Stimulated activated CD4-positive, alpha-beta T cell treated with anti-CD3 and anti-CD28 coated beads, Interleukin-4, amount 100 ng/mL, for 48 hours (primary cell): ENCODE measurements at regions not wholly inside any gene's neighbourhood (a gene's known extent, or its start where the extent isn't known, plus 50 kb on each side); places are given as distances from the start of the nearest gene placed in this dataset.

Experiments
- DNase-seq, 2 donors: peaks; one replicate each; pipeline ENCODE4 v3.0.0-alpha.2; 2020; ENCODE audit warnings: low read depth in 2 of 2

DNA sequence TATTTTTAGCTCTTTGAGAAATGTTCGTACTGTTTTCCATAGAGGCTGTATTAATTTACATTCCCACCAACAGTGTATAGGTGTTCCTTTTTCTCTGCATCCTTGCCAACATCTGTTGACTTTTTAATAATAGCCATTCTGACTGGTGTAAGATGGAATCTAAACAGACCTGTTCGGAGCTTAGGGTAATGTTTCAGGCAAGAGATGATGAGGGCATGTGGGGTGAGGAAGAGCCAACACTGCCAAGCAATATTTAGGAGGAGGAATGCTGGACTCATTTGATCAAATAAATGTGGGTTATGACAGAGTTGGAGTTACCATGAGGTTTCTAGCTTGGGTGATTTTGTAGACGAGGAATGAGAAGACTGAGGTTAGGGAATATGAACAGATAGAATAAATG, 382.9 kb downstream of the KLF12 start:
- no peak for DNase-seq

- DNase-seq = no peak
These were observed 385.8 kb downstream of the KLF12 start for GRCh38 chr13:73748404-73748803.

DNA sequence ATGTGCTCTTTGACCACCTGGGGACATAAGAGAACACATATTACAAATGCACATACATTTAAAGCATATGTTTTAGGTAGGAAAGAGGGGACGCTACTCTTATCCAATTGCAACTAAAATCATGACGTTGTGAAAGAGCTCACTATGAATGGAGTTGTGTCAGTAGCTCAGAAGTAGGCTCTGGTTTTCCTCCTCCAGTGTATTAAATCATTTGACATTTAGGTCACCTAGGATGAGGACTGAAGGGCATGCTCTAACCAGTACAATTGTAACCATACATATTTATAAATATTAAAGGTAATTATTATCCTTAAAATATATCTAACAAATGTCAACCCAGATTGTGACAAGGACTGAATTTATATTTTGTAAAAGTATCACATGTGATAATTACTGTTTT, 389.0 kb downstream of the KLF12 start:
- DNase-seq = no peak

DNA sequence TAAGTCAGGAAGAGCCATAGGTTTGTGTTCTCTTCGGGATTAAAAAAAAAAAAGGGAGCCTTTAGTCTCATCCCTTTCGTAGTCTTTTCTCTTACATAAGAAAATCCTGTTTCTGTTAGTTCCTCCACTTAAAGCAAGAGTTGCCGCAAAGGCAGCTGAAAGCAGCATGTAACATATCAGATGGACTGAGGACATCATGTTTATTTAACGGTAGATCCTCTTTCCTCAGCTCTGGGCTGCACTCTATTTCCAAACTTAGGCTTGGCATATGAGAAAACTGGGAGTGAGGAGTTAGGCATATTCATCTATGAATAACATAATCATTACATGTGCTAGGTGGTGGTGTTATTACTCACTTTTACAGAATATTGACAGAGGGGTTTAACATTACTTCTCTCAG, 391.2 kb downstream of the KLF12 start:
- DNase-seq = no peak

GRCh38 chr13:73741742-73742141, 392.5 kb downstream of the KLF12 start:
- DNase-seq = no peak

DNA sequence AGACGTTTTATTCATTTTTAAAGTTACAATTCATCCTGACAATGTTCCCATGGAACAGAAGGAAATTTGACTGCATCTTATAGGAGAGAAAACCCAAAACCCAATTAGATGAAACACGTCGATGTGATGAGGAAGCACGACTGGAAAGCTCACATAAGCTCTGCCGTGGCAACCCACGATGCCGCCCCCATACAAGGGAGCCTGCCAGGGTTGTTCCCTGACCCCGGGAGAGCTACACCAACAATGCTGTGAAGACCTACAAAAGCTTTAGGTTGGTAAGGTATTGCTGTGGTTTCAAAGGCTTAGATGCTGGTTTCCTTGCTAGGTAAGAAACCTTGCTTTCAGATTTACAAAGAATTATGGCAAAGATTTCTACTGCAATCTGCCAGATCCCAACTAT, 393.1 kb downstream of the KLF12 start:
- no peak for DNase-seq

DNA sequence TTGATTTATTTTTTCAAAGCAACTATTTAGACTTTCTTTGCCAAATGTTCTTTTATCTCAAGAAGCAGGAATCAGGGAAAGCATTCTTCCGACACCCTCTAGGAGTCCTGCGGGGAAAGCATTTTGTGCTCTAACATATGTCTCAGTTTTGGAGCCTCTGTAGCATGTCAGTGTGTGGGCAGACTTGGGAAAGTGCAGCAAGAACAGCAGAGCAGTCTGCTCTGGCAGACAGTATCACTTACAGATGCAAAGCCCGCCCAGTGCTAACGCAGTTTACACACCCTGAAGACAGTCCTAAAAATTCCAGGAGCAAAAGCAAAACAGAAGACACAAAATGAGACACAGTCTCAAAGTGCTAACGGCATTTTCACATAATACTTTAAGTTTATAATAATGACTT, 393.5 kb downstream of the KLF12 start:
- DNase-seq = no peak

DNA sequence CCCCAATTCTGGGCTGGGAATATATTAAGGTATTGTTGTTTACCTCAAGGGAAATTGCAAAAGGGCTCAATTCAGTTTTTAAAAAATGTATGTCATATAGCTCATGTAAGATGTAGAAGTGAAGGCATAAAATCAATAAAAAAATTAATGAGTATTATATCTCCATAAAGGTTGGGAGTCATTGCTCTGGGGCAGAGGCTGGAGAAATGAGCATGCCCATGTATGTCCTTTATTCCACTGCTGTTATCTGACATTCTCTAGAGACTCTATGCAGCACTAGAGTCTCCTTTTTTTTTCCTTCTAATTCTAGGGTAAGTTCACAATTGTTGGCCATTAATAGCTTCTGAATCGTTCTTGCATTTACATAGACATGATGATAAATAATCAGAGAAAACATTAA, 394.8 kb downstream of the KLF12 start:
- DNase-seq = no peak

- no peak for DNase-seq
These were observed 395.6 kb downstream of the KLF12 start for GRCh38 chr13:73738626-73739025.

DNA sequence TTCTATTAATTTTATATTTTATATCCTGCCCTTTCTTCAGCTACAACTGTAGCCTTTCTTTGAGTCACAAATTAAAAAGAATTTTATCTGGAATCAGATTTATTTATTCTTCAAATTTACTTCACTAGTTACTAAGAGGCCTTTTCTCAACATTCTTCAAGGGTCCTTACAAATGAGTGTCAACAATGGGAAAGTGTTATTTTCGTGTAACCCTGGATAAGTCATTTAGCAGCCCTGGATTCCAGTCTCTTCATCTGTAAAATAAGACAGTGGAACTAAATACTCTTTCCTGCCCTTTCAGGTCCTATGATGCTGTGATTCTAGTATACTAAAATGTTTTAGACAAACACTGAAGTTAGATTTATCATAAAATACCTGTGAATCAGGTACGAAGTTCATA, 397.0 kb downstream of the KLF12 start:
- DNase-seq = no peak

DNA sequence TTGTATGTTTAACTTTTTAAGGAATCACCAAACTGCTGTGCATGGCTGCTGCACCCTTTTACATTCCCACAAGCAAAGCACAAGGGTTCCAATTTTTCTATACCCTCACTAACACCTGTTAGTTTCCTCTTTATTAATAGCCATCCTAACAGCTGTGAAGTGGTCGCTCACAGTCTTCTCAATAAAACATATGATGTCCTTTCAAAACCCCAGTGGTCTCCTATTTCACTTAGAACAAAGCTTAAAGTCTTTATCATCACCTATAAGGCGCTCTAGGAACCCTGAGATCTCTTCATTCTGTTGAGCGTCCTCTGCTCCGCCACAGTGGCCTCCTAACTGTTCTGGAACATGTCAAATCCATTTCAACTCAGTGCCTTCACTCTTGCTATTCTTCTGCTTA, 400.5 kb downstream of the KLF12 start:
- DNase-seq = no peak

- no peak for DNase-seq
These were observed 401.9 kb downstream of the KLF12 start for GRCh38 chr13:73732350-73732749.

GRCh38 chr13:73731564-73731963, 402.6 kb downstream of the KLF12 start:
- no peak for DNase-seq

DNA sequence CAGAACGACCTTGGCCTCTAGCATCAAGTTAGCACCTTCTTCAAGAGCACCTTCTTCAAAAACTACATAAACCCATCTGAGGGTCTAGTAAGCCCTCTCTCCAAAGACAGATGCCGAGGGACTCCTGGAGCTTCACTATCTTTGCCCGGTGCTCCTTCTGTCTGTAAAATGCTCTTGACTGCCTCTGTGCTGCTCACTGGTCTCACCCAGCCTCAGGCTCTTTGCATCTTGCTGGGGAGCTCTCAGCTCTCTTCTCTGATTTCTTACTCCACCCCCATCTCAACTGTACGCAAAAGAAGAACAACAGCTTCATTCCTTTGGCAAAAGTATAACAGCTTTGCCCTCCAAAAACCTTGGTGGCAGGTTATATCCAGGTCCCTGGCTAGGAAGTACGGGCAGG, 404.2 kb downstream of the KLF12 start:
- no peak for DNase-seq

DNA sequence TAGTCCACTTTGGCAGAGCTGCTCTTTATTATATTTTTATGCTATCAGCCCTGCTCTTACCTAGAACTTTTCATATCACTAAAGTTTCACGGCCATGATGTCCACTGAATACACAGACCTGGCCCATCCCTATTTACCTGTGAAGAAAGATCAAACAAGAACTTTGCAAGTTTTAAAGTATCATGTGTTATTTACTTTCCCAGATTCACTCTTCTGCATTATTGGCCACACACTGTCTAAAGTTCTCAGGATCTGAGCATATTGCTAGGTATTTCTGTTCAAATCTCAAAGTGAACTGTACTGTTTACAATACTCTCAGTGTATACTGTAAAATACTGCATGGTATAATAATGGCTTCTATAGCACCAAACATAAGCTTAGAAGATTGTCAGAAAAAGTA, 405.2 kb downstream of the KLF12 start:
- no peak for DNase-seq

GRCh38 chr13:73722120-73722519, 412.1 kb downstream of the KLF12 start:
- DNase-seq = no peak

- DNase-seq = no peak
These were observed 412.6 kb downstream of the KLF12 start for GRCh38 chr13:73721571-73721970.

DNA sequence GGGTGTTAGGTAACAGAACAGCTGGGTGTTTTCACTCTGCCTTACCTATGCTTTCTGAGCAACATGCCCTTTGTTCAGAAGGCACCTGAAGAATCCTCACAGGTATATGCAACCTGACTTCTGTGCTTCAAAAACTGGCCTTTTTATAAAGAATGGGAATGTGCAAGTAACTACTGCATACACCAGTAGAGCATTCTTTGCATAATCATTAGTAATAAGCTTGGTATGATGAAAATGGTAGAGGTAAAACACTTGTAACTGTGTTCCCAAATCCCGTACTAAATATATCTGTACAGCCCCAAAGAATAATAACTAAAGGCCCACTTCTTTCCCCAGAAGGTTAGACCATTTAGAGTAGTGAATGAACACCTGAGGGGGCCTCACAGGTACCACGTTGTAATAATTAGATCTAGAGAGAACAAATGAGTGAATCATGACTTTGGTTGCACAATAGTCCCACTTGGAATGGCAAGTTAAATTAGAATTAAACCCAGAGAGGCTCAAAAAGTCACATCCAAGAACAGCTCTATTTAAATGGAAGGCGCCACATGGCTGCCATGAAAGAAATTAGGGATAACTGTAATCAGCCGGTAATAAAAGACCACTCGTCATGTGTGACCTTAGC, 413.9 kb downstream of the KLF12 start:
- DNase-seq = no peak

GRCh38 chr13:73718246-73718645, 416.0 kb downstream of the KLF12 start:
- DNase-seq = no peak

DNA sequence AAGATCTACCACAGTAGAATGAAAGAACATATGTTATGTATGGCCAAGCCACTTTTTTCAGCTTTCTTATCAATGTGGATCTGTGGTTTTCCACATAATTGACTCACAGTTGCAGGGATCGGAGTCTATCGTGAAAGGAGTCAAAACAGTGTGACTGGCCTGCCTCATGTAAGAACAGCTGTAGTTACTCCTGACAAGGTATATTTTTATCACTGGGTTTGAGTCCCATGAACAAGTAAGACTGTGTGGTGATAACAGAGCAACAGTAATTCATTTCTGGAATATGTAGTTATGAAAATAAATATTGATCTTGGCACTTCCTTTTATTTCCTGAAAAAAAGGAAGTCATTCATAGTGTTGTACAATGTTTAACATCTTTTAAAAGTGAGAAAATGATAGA, 416.6 kb downstream of the KLF12 start:
- peak in 1 of 2 donors; percentile 18 for DNase-seq

GRCh38 chr13:73715911-73716510, 418.2 kb downstream of the KLF12 start:
- no peak for DNase-seq

DNA sequence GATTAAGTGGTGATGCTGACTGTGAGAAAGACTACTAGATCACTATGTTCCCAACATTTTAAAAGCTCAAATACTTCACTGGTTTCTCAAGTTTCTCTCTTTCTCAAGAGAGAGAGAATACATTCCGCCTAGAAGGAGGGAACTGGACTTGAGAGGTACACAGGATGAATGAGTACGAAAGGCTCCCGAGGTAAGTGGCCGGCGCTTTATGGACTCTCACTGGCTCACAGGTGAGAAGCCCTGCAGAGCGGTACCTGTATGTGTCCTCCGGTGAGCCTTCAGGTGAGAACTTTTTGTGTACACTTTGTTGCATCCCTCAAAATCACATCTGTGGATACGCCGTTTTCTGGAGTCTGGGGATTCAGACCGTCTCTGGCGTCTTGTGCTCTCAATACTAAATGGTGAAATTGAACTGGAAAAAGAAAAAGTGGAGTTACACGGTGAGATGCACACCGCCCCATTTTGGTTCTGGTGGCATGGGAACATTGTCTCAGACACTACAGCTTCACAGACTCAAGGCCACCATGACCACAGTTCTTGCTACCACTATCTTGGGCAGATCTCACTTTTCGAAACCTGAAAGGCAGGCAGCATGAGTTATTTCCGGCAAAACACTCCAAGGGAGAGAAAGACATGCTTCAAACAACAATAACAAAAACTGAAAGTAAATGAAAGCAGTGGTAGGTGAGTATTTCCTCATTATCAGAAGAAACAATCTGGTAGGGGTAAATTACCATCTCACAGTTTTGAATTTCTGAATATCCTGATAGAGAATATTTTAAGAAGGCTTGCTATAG, 418.9 kb downstream of the KLF12 start:
- DNase-seq = peak in 1 of 2 donors; percentile 32

GRCh38 chr13:73714522-73714921, 419.7 kb downstream of the KLF12 start:
- no peak for DNase-seq
